ENCODE measurements at regions not wholly inside any gene's neighbourhood (a gene's known extent, or its start where the extent isn't known, plus 50 kb on each side); places are given as distances from the start of the nearest gene placed in this dataset.
"Not testable (repeated sequence)": the region's sequence is repeated elsewhere in the genome, so short reads cannot be mapped to it uniquely, and the experiment has no call there.

DNA sequence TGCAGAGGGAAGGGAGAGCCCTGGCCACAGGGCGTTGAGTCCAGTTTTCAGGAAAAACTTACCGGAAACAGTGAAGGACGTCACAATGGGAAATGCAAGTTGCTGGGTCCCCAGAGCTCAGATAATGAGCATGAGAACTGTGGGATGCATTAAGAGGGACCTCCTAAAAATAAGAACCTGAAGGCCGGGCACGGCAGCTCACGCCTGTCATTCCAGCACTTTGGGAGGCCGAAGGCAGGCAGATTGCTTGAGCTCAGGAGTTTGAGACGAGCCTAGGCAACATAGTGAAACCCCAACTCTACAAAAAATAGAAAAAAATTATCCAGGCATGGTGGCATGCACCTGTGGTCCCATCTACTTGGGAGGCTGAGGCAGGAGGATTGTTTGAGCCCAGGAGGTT lies 170.6 kb downstream of the URI1 start:
- no peak overlapping the region for H3K4me3 ChIP-seq (ENCODE audit: low read length)
- no peak for DNase-seq (ENCODE audit: low read depth)
- no peak for TF ChIP-seq CTCF (conservative IDR thresholded peaks at IDR 0.05; ENCODE audit: low read depth, low read length)

- H3K4me3 ChIP-seq (ENCODE audit: low read length) = no peak overlapping the region
- TF ChIP-seq CTCF (conservative IDR thresholded peaks at IDR 0.05; ENCODE audit: low read depth, low read length) = no peak
These were observed 171.1 kb downstream of the URI1 start for GRCh38 chr19:30113186-30113585.

GRCh38 chr19:30114095-30114494 lies 172.1 kb downstream of the URI1 start:
- H3K4me3 ChIP-seq (ENCODE audit: low read length); DNase-seq (ENCODE audit: low read depth): not testable (repeated sequence)

More at GRCh38 chr19:30113186-30113585, 171.1 kb downstream of the URI1 start:
- DNase-seq (ENCODE audit: low read depth) = no peak

GRCh38 chr19:30115947-30116346 lies 173.9 kb downstream of the URI1 start:
- H3K4me3 ChIP-seq (ENCODE audit: low read length) = no peak overlapping the region
- DNase-seq (ENCODE audit: low read depth) = no peak
- TF ChIP-seq CTCF (conservative IDR thresholded peaks at IDR 0.05; ENCODE audit: low read depth, low read length) = no peak

DNA sequence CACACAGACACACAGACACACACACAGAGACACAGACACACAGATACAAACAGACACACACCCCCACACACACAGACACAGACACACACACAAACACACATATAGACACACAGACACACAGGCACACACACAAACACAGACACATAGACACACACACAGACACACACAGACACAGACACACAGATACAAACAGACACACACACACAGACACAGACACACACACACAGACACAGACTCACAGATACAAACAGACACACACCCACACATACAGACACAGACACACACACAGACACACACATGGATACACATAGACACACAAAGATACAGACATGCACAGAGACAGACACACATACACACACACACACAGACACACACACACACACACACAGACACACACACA lies 174.5 kb downstream of the URI1 start:
- DNase-seq (ENCODE audit: low read depth) = no peak
- H3K4me3 ChIP-seq (ENCODE audit: low read length) = no peak overlapping the region
- no peak for TF ChIP-seq CTCF (conservative IDR thresholded peaks at IDR 0.05; ENCODE audit: low read depth, low read length)

GRCh38 chr19:30116984-30117555 lies 175.0 kb downstream of the URI1 start:
- no peak overlapping the region for H3K4me3 ChIP-seq (ENCODE audit: low read length)
- TF ChIP-seq CTCF (conservative IDR thresholded peaks at IDR 0.05; ENCODE audit: low read depth, low read length) = no peak
- DNase-seq (ENCODE audit: low read depth) = no peak

DNA sequence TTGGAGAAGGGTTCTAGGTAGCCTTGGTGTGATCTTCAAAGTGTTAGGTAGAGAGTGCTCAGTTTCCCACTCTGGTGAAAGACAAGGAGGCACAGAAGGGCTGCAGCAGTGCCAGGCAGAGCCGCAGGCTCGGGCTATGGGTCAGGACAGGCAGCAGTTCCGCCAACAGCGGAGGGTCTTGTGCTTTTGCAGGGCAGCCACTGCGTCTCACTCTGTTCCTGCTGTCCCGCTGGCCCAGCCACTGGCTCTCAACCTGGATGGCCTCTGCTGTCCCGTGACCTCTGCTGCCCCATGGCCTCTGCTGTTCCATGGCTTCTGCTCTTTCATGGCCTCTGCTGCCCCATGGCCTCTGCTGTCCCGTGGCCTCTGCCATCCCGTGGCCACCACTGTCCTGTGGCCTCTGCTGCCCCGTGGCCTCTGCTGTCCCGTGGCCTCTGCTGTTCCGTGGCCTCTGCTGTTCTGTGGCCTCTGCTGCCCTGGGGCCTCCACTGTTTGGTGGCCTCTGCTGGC lies 175.7 kb downstream of the URI1 start:
- no peak for TF ChIP-seq CTCF (conservative IDR thresholded peaks at IDR 0.05; ENCODE audit: low read depth, low read length)
- H3K4me3 ChIP-seq (ENCODE audit: low read length) = no peak overlapping the region
- DNase-seq (ENCODE audit: low read depth) = no peak

Measured in retinal pigment epithelial cell (primary cell).